ENCODE measurements at regions not wholly inside any gene's neighbourhood (a gene's known extent, or its start where the extent isn't known, plus 50 kb on each side); places are given as distances from the start of the nearest gene placed in this dataset.

DNA sequence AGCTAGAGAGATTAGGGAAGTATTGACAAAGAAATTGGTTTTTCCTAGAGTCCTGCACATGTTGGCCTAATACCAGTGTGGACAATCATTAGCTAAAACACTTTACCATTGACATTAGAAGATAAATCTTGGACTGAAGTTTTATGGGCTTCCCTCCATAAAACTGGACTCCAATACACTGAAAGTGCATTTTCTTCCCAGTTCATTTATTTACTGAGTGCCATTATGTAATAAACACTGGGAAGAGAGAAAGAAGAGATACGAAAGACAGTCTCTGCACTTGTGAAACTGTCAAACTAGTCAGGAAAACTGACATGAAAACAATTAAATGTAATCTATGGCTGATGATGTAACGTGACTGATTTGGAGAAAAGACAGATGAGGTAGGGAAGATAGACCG lies 539.3 kb downstream of the ZNF608 start:
- TF ChIP-seq, protein P1, sequence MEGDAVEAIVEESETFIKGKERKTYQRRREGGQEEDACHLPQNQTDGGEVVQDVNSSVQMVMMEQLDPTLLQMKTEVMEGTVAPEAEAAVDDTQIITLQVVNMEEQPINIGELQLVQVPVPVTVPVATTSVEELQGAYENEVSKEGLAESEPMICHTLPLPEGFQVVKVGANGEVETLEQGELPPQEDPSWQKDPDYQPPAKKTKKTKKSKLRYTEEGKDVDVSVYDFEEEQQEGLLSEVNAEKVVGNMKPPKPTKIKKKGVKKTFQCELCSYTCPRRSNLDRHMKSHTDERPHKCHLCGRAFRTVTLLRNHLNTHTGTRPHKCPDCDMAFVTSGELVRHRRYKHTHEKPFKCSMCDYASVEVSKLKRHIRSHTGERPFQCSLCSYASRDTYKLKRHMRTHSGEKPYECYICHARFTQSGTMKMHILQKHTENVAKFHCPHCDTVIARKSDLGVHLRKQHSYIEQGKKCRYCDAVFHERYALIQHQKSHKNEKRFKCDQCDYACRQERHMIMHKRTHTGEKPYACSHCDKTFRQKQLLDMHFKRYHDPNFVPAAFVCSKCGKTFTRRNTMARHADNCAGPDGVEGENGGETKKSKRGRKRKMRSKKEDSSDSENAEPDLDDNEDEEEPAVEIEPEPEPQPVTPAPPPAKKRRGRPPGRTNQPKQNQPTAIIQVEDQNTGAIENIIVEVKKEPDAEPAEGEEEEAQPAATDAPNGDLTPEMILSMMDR (IDR thresholded peaks at IDR 0.05), result no peak
- TF ChIP-seq EZH2 (IDR thresholded peaks at IDR 0.05; ENCODE audit: borderline replicate concordance, insufficient read depth, low read depth, low read length, poor library complexity, severe bottlenecking), result no peak
